GM12891 (cell line): ENCODE measurements at regions not wholly inside any gene's neighbourhood (a gene's known extent, or its start where the extent isn't known, plus 50 kb on each side); places are given as distances from the start of the nearest gene placed in this dataset.

Experiments
- POLR2A ChIP-seq: IDR thresholded peaks from 2 replicates; pipeline ENCODE4 v1.6.1; 2011; ENCODE audit warnings: low read depth, low read length, control low read depth
- POLR2AphosphoS5 ChIP-seq: IDR thresholded peaks from 2 replicates; pipeline ENCODE4 v1.6.1; 2011; ENCODE audit warnings: low read depth, low read length, control low read depth
- TAF1 ChIP-seq: IDR thresholded peaks from 2 replicates; pipeline ENCODE4 v1.6.1; 2011; ENCODE audit warnings: low read depth, low read length, control low read depth

GRCh38 chr1:5493851-5494311, 498.3 kb downstream of the NPHP4 start:
- TF ChIP-seq POLR2A (no peak), POLR2AphosphoS5 (no peak), TAF1 (no peak)
